Dendritic cell treated with granulocyte-macrophage colony-stimulating factor and Interleukin-4, amounts not matched to agents 40 ng/mL and 50 ng/mL, for 4 days (primary cell): ENCODE measurements at regions not wholly inside any gene's neighbourhood (a gene's known extent, or its start where the extent isn't known, plus 50 kb on each side); places are given as distances from the start of the nearest gene placed in this dataset.

Experiments used
- H3K27ac Mint-ChIP-seq: one replicate; pipeline ENCODE4 v1.8.0; 2022; ENCODE audit warnings: mild to moderate bottlenecking, mixed read lengths
- H3K27me3 Mint-ChIP-seq: one replicate; pipeline ENCODE4 v1.8.0; 2022; ENCODE audit warnings: mild to moderate bottlenecking, mixed read lengths
- H3K36me3 Mint-ChIP-seq: one replicate; pipeline ENCODE4 v1.8.0; 2022; ENCODE audit warnings: low read depth, mixed read lengths
- H3K4me1 Mint-ChIP-seq: one replicate; pipeline ENCODE4 v1.8.0; 2022; ENCODE audit warnings: low read depth, mixed read lengths
- H3K4me3 Mint-ChIP-seq: one replicate; pipeline ENCODE4 v1.8.0; 2022; ENCODE audit warnings: mild to moderate bottlenecking, moderate library complexity, mixed read lengths
- H3K9me3 Mint-ChIP-seq: one replicate; pipeline ENCODE4 v1.8.0; 2022; ENCODE audit warnings: mixed read lengths
- intact Hi-C: fragments of 100-400 bp; cut with micrococcal nuclease; formaldehyde crosslinking; loops from one replicate; pipeline ENCODE4 v1.15.0; 2022

- Mint-ChIP-seq H3K4me3 (no peak overlapping the region), H3K27me3 (no peaks in the 10 kb centered on the region), H3K9me3 (peaks cover 16% of the 10 kb centered on the region), H3K4me1 (no peaks in the 10 kb centered on the region), H3K27ac (no peak overlapping the region), H3K36me3 (no peaks in the 10 kb centered on the region)
- intact Hi-C loops: no loop called here
Measured at GRCh38 chr21:20631633-20632032, 366.6 kb upstream of the NCAM2 start.

- no peaks in the 10 kb centered on the region for H3K4me1 Mint-ChIP-seq
- H3K27ac Mint-ChIP-seq: no peak overlapping the region
- no peaks in the 10 kb centered on the region for H3K27me3 Mint-ChIP-seq
- no peaks in the 10 kb centered on the region for H3K36me3 Mint-ChIP-seq
- H3K4me3 Mint-ChIP-seq: no peak overlapping the region
- peaks cover 42% of the 10 kb centered on the region for H3K9me3 Mint-ChIP-seq
- intact Hi-C loops: no loop called here
Measured at GRCh38 chr21:20639026-20639425, 359.2 kb upstream of the NCAM2 start.

GRCh38 chr21:20641241-20641640, 357.0 kb upstream of the NCAM2 start:
- H3K4me3 Mint-ChIP-seq: no peak overlapping the region
- intact Hi-C loops: no loop called here
- no peak overlapping the region for H3K27ac Mint-ChIP-seq
- no peaks in the 10 kb centered on the region for H3K4me1 Mint-ChIP-seq
- no peaks in the 10 kb centered on the region for H3K27me3 Mint-ChIP-seq
- peaks cover 46% of the 10 kb centered on the region for H3K9me3 Mint-ChIP-seq
- no peaks in the 10 kb centered on the region for H3K36me3 Mint-ChIP-seq

- Mint-ChIP-seq H3K4me3 (no peak overlapping the region), H3K4me1 (no peaks in the 10 kb centered on the region), H3K9me3 (peaks cover 57% of the 10 kb centered on the region), H3K36me3 (no peaks in the 10 kb centered on the region), H3K27ac (no peak overlapping the region), H3K27me3 (no peaks in the 10 kb centered on the region)
- intact Hi-C loops: no loop called here
Measured at GRCh38 chr21:20642681-20643080, 355.5 kb upstream of the NCAM2 start.

- Mint-ChIP-seq H3K4me1 (no peaks in the 10 kb centered on the region), H3K27me3 (no peaks in the 10 kb centered on the region), H3K9me3 (peaks cover 53% of the 10 kb centered on the region), H3K36me3 (no peaks in the 10 kb centered on the region), H3K4me3 (no peak overlapping the region), H3K27ac (no peak overlapping the region)
- intact Hi-C loops: no loop called here
Measured at GRCh38 chr21:20644552-20644951, 353.7 kb upstream of the NCAM2 start.

- intact Hi-C loops: no loop called here
- Mint-ChIP-seq H3K4me3 (no peak overlapping the region), H3K9me3 (peaks cover 47% of the 10 kb centered on the region)
Measured at GRCh38 chr21:20645344-20645743, 352.9 kb upstream of the NCAM2 start.

GRCh38 chr21:20646431-20647165, 351.6 kb upstream of the NCAM2 start:
- Mint-ChIP-seq H3K36me3 (no peaks in the 10 kb centered on the region), H3K27me3 (no peaks in the 10 kb centered on the region), H3K9me3 (peaks cover 47% of the 10 kb centered on the region), H3K27ac (no peak overlapping the region), H3K4me1 (no peaks in the 10 kb centered on the region), H3K4me3 (no peak overlapping the region)
- intact Hi-C loops: no loop called here

More at GRCh38 chr21:20645344-20645743, 352.9 kb upstream of the NCAM2 start:
- Mint-ChIP-seq H3K36me3 (no peaks in the 10 kb centered on the region), H3K4me1 (no peaks in the 10 kb centered on the region), H3K27me3 (no peaks in the 10 kb centered on the region), H3K27ac (no peak overlapping the region)

GRCh38 chr21:20647607-20648006, 350.6 kb upstream of the NCAM2 start:
- Mint-ChIP-seq H3K9me3 (peaks cover 43% of the 10 kb centered on the region), H3K27ac (no peak overlapping the region), H3K4me1 (no peaks in the 10 kb centered on the region), H3K4me3 (no peak overlapping the region), H3K36me3 (no peaks in the 10 kb centered on the region), H3K27me3 (no peaks in the 10 kb centered on the region)
- intact Hi-C loops: no loop called here

GRCh38 chr21:20649231-20649630, 349.0 kb upstream of the NCAM2 start:
- Mint-ChIP-seq H3K4me1 (no peaks in the 10 kb centered on the region), H3K9me3 (peaks cover 37% of the 10 kb centered on the region), H3K27ac (no peak overlapping the region), H3K4me3 (no peak overlapping the region), H3K27me3 (no peaks in the 10 kb centered on the region), H3K36me3 (no peaks in the 10 kb centered on the region)
- intact Hi-C loops: no loop called here

GRCh38 chr21:20652846-20653245, 345.4 kb upstream of the NCAM2 start:
- intact Hi-C loops: no loop called here
- H3K4me1 Mint-ChIP-seq: no peaks in the 10 kb centered on the region
- H3K27ac Mint-ChIP-seq: no peak overlapping the region
- no peaks in the 10 kb centered on the region for H3K27me3 Mint-ChIP-seq
- peaks cover 10% of the 10 kb centered on the region for H3K9me3 Mint-ChIP-seq
- no peaks in the 10 kb centered on the region for H3K36me3 Mint-ChIP-seq
- H3K4me3 Mint-ChIP-seq: no peak overlapping the region

GRCh38 chr21:20661246-20661645, 337.0 kb upstream of the NCAM2 start:
- Mint-ChIP-seq H3K9me3 (peaks cover 45% of the 10 kb centered on the region), H3K4me1 (no peaks in the 10 kb centered on the region), H3K4me3 (no peak overlapping the region), H3K36me3 (no peaks in the 10 kb centered on the region), H3K27me3 (no peaks in the 10 kb centered on the region), H3K27ac (no peak overlapping the region)
- intact Hi-C loops: no loop called here

- intact Hi-C loops: no loop called here
- Mint-ChIP-seq H3K27me3 (no peaks in the 10 kb centered on the region), H3K27ac (no peak overlapping the region), H3K36me3 (no peaks in the 10 kb centered on the region), H3K9me3 (peaks cover 51% of the 10 kb centered on the region), H3K4me1 (no peaks in the 10 kb centered on the region), H3K4me3 (no peak overlapping the region)
Measured at GRCh38 chr21:20661745-20662422, 336.3 kb upstream of the NCAM2 start.

GRCh38 chr21:20662514-20662913, 335.7 kb upstream of the NCAM2 start:
- Mint-ChIP-seq H3K9me3 (peaks cover 53% of the 10 kb centered on the region), H3K27ac (no peak overlapping the region), H3K36me3 (no peaks in the 10 kb centered on the region), H3K4me3 (no peak overlapping the region), H3K4me1 (no peaks in the 10 kb centered on the region), H3K27me3 (no peaks in the 10 kb centered on the region)
- intact Hi-C loops: no loop called here

GRCh38 chr21:20667931-20668330, 330.3 kb upstream of the NCAM2 start:
- peaks cover 39% of the 10 kb centered on the region for H3K9me3 Mint-ChIP-seq
- no peak overlapping the region for H3K27ac Mint-ChIP-seq
- intact Hi-C loops: no loop called here
- H3K27me3 Mint-ChIP-seq: no peaks in the 10 kb centered on the region
- H3K36me3 Mint-ChIP-seq: no peaks in the 10 kb centered on the region
- no peak overlapping the region for H3K4me3 Mint-ChIP-seq
- no peaks in the 10 kb centered on the region for H3K4me1 Mint-ChIP-seq

- H3K4me3 Mint-ChIP-seq: no peak overlapping the region
- H3K9me3 Mint-ChIP-seq: peaks cover 27% of the 10 kb centered on the region
- H3K27me3 Mint-ChIP-seq: no peaks in the 10 kb centered on the region
- H3K36me3 Mint-ChIP-seq: no peaks in the 10 kb centered on the region
- H3K4me1 Mint-ChIP-seq: no peaks in the 10 kb centered on the region
- H3K27ac Mint-ChIP-seq: no peak overlapping the region
- intact Hi-C loops: no loop called here
Measured at GRCh38 chr21:20685475-20685874, 312.7 kb upstream of the NCAM2 start.
